GM23338 (cell line): ENCODE measurements at regions not wholly inside any gene's neighbourhood (a gene's known extent, or its start where the extent isn't known, plus 50 kb on each side); places are given as distances from the start of the nearest gene placed in this dataset.

ENCODE experiments used
- CREB1 ChIP-seq: fragments of 250-450 bp; sonication (Bioruptor Pico); IDR thresholded peaks from 2 replicates; pipeline ENCODE4 v1.5.0; 2020; ENCODE audit warnings: low read depth, mild to moderate bottlenecking, moderate library complexity
- CTCF ChIP-seq, 2 experiments: fragments of 200-600 bp in 1 of 2; sonication (generic) in 1 of 2; conservative IDR thresholded peaks; 2 replicates each; pipeline versions ENCODE4 v1.5.1 to v1.6.1; 2016 to 2017; ENCODE audit warnings: antibody characterized with exemption in 2 of 2, low read depth in 2 of 2, mild to moderate bottlenecking in 2 of 2, moderate library complexity in 1 of 2
- ETS1 ChIP-seq: IDR thresholded peaks from 2 replicates; pipeline ENCODE4 v1.6.1; 2016; ENCODE audit warnings: antibody characterized with exemption
- EZH2 ChIP-seq: fragments of 200-600 bp; sonication (generic); IDR thresholded peaks from one replicate; pipeline ENCODE4 v1.8.0; 2017; ENCODE audit warnings: antibody characterized with exemption, mild to moderate bottlenecking, low read depth; ENCODE audit not compliant: unreplicated experiment
- EZH2phosphoT487 ChIP-seq: fragments of 200-600 bp; sonication (generic); IDR thresholded peaks from one replicate; pipeline ENCODE4 v1.8.1; 2018; ENCODE audit warnings: antibody characterized with exemption; ENCODE audit not compliant: unreplicated experiment
- JUNB ChIP-seq: IDR thresholded peaks from one replicate; pipeline ENCODE4 v1.6.1; 2016; ENCODE audit warnings: antibody characterized with exemption; ENCODE audit not compliant: unreplicated experiment
- NANOG ChIP-seq: IDR thresholded peaks from 2 replicates; pipeline ENCODE4 v1.6.1; 2016; ENCODE audit warnings: antibody characterized with exemption, borderline replicate concordance
- POLR2AphosphoS5 ChIP-seq: IDR thresholded peaks from 2 replicates; pipeline ENCODE4 v1.6.1; 2016; ENCODE audit warnings: antibody characterized with exemption, low read depth
- REST ChIP-seq: IDR thresholded peaks from one replicate; pipeline ENCODE4 v1.6.1; 2018; ENCODE audit warnings: antibody characterized with exemption; ENCODE audit not compliant: unreplicated experiment
- ZNF331 ChIP-seq: fragments of 250-450 bp; sonication (Bioruptor Pico); IDR thresholded peaks from 2 replicates; pipeline ENCODE4 v1.5.0; 2020; ENCODE audit warnings: low read depth, mild to moderate bottlenecking, moderate library complexity
- ZNF462 ChIP-seq: fragments of 250-450 bp; sonication (Bioruptor Pico); IDR thresholded peaks from 2 replicates; pipeline ENCODE4 v1.5.0; 2020; ENCODE audit warnings: mild to moderate bottlenecking, moderate library complexity

GRCh38 chr5:56527174-56527573 lies 288.2 kb upstream of the MAP3K1 start:
- TF ChIP-seq REST (no peak), CTCF (conservative IDR thresholded peaks at IDR 0.05; ENCODE audit: low read depth in 2 of 2) (no peak), POLR2AphosphoS5 (no peak), EZH2phosphoT487 (no peak), NANOG (no peak), EZH2 (no peak), ZNF331 (CRISPR knock-in tag) (no peak), ZNF462 (CRISPR knock-in tag) (no peak), CREB1 (no peak), JUNB (no peak), ETS1 (no peak)
